ENCODE measurements at regions not wholly inside any gene's neighbourhood (a gene's known extent, or its start where the extent isn't known, plus 50 kb on each side); places are given as distances from the start of the nearest gene placed in this dataset.

- H3K4me2 ChIP-seq (ENCODE audit: low read depth, low read length, poor library complexity, severe bottlenecking) = no peak overlapping the region
Observed at GRCh38 chr11:128367573-128367972, 219.8 kb downstream of the ETS1 start.

GRCh38 chr11:128365044-128365443, 222.3 kb downstream of the ETS1 start:
- Histone ChIP-seq H3K9me3 (ENCODE audit: insufficient read depth, low read depth, low read length) (no peaks in the 10 kb centered on the region), H3K79me2 (ENCODE audit: insufficient read depth, low read length) (no peaks in the 10 kb centered on the region), H3K9me2 (replicated peaks; ENCODE audit: low read depth, low read length) (no peaks in the 10 kb centered on the region), H4K20me1 (ENCODE audit: insufficient read depth, low read length, poor library complexity, severe bottlenecking) (no peaks in the 10 kb centered on the region), H3K36me3 (ENCODE audit: insufficient read depth, low read length) (no peaks in the 10 kb centered on the region), H3K9ac (ENCODE audit: low read depth, low read length, poor library complexity, severe bottlenecking) (no peak overlapping the region), H3K27me3 (ENCODE audit: insufficient read depth, low read length, poor library complexity, severe bottlenecking) (no peaks in the 10 kb centered on the region), H3K4me2 (ENCODE audit: low read depth, low read length, poor library complexity, severe bottlenecking) (no peak overlapping the region), H3F3A (ENCODE audit: low read depth) (no peaks in the 10 kb centered on the region), H3K4me1 (ENCODE audit: insufficient read depth, low read length, poor library complexity, severe bottlenecking) (peaks cover 17% of the 10 kb centered on the region), H2AFZ (ENCODE audit: low read length) (no peak overlapping the region), H3K4me3 (ENCODE audit: low read length, poor library complexity, severe bottlenecking) (no peak overlapping the region)
- TF ChIP-seq CTCF (conservative IDR thresholded peaks at IDR 0.05; ENCODE audit: low read length) = no peak
- no peak for TF ChIP-seq EZH2phosphoT487 (IDR thresholded peaks at IDR 0.05; ENCODE audit: borderline replicate concordance)

More at GRCh38 chr11:128367573-128367972, 219.8 kb downstream of the ETS1 start:
- Histone ChIP-seq H3K9ac (ENCODE audit: low read depth, low read length, poor library complexity, severe bottlenecking) (no peak overlapping the region), H3K79me2 (ENCODE audit: insufficient read depth, low read length) (no peaks in the 10 kb centered on the region), H3K27me3 (ENCODE audit: insufficient read depth, low read length, poor library complexity, severe bottlenecking) (no peaks in the 10 kb centered on the region), H3K4me1 (ENCODE audit: insufficient read depth, low read length, poor library complexity, severe bottlenecking) (peaks cover 11% of the 10 kb centered on the region), H4K20me1 (ENCODE audit: insufficient read depth, low read length, poor library complexity, severe bottlenecking) (no peaks in the 10 kb centered on the region), H3K4me3 (ENCODE audit: low read length, poor library complexity, severe bottlenecking) (no peak overlapping the region), H2AFZ (ENCODE audit: low read length) (no peak overlapping the region), H3K36me3 (ENCODE audit: insufficient read depth, low read length) (no peaks in the 10 kb centered on the region), H3F3A (ENCODE audit: low read depth) (no peaks in the 10 kb centered on the region), H3K9me3 (ENCODE audit: insufficient read depth, low read depth, low read length) (no peaks in the 10 kb centered on the region), H3K9me2 (replicated peaks; ENCODE audit: low read depth, low read length) (no peaks in the 10 kb centered on the region)
- TF ChIP-seq CTCF (conservative IDR thresholded peaks at IDR 0.05; ENCODE audit: low read length) (no peak), EZH2phosphoT487 (IDR thresholded peaks at IDR 0.05; ENCODE audit: borderline replicate concordance) (no peak)

GRCh38 chr11:128361451-128362020, 225.8 kb downstream of the ETS1 start:
- peaks cover 17% of the 10 kb centered on the region for H3K4me1 ChIP-seq (ENCODE audit: insufficient read depth, low read length, poor library complexity, severe bottlenecking)
- peak overlapping the region; percentile 8 for H3K9ac ChIP-seq (ENCODE audit: low read depth, low read length, poor library complexity, severe bottlenecking)
- peak overlapping the region; percentile 56 for H2AFZ ChIP-seq (ENCODE audit: low read length)
- H3K4me2 ChIP-seq (ENCODE audit: low read depth, low read length, poor library complexity, severe bottlenecking) = peak overlapping the region; percentile 37
- H3K4me3 ChIP-seq (ENCODE audit: low read length, poor library complexity, severe bottlenecking) = no peak overlapping the region
- TF ChIP-seq CTCF (conservative IDR thresholded peaks at IDR 0.05; ENCODE audit: low read length) (no peak), EZH2phosphoT487 (IDR thresholded peaks at IDR 0.05; ENCODE audit: borderline replicate concordance) (no peak)
- no peaks in the 10 kb centered on the region for H3K36me3 ChIP-seq (ENCODE audit: insufficient read depth, low read length)
- no peaks in the 10 kb centered on the region for H4K20me1 ChIP-seq (ENCODE audit: insufficient read depth, low read length, poor library complexity, severe bottlenecking)
- no peaks in the 10 kb centered on the region for H3K79me2 ChIP-seq (ENCODE audit: insufficient read depth, low read length)
- H3K9me2 ChIP-seq (replicated peaks; ENCODE audit: low read depth, low read length) = no peaks in the 10 kb centered on the region
- no peaks in the 10 kb centered on the region for H3K27me3 ChIP-seq (ENCODE audit: insufficient read depth, low read length, poor library complexity, severe bottlenecking)
- no peaks in the 10 kb centered on the region for H3F3A ChIP-seq (ENCODE audit: low read depth)
- H3K9me3 ChIP-seq (ENCODE audit: insufficient read depth, low read depth, low read length) = no peaks in the 10 kb centered on the region
